ENCODE measurements at regions not wholly inside any gene's neighbourhood (a gene's known extent, or its start where the extent isn't known, plus 50 kb on each side); places are given as distances from the start of the nearest gene placed in this dataset.
"Not testable (repeated sequence)": the region's sequence is repeated elsewhere in the genome, so short reads cannot be mapped to it uniquely, and the experiment has no call there.

DNA sequence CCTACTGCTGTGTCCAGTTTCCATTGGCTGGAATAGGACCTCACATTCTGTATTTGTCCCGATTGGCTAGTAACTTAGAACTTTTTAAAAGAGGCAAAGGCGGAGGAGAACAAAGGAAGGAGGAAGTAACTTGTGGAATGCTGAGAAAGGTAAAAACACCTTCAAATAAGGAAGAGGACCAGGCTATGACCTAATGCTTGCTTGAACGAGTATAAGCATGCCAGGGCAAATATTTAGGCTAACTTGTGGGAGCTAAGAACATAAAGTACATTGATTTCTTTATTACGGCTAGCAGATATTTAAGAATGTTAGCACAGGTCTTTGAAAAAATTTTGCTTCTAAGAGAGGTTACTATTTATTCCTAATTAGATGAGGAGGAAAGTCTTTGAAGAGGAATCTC, 214.5 kb upstream of the CENPE start:
- not testable (repeated sequence) for DNase-seq

DNA sequence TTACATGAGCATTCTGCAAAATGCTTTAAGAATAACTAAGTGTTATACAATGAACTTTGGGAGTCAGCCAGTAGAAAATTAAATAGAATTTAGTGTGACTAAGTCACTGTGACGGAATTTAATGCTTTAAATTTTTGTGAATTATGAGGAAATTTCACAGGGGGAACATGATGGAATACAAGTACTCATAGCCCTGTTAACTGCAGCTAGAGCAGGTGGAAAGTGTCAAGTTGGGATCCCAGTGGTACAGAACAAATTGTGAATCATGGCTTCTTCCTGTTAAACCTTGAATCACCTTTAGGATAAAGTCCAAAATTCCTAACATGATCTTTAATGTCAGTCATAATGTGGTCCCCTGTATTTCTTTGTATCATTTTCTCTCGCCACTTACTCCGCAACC, 212.2 kb upstream of the CENPE start:
- DNase-seq = no peak

DNA sequence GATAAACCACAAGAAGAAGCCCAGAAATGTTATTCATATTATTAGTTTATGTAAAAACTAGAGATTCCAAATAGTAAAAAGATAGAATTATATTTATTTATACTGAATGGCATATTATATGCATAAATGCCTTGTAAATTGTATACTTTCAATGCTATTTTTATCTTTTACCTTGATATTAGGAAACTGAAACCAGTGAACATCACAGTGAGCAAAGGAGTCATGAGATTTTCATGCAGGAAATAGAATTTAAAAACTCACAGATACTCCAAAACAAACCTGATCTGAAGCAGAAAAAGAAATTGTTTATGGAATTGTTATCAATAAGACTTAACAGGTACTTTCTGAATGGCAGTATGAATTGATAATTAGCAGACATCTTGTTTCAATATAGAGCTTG, 207.3 kb upstream of the CENPE start:
- no peak for DNase-seq

DNA sequence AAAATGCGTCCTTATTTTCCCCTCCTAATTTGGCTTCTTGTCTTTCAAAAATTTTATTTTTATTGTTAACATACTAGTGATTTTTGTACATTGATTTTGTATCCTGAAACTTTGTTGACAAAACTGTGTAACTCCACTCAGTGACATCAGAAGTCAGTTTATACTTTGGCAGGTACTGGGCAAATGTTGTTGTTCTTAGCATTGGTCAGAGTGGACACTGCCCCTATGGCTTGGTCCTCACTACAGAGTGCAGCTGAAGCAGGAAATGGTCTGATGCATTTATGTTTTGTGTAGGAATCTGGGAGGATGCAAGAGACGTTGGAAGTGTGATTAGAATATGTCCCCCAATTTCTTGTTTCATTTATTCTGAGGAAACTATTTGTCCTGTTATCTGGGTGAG, 205.5 kb upstream of the CENPE start:
- DNase-seq = no peak

DNA sequence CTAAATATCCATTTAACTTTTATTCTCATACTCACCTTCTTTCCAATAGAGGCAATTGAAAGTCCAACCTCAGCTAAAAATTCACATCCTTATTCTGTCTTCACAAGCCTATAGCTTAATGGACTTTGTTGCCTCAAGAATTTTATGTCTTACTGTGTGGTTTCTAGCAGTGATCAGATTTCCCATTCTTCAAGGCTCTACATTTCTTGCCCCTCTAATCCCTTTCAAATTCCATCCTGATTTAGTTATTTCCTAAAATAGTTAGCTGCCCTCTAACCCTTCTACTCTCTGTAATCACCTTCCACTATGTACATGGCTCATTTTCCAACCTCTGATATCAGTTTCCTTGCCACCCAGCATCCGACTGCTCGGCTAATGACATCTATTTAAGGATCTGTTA, 204.1 kb upstream of the CENPE start:
- DNase-seq = no peak

DNA sequence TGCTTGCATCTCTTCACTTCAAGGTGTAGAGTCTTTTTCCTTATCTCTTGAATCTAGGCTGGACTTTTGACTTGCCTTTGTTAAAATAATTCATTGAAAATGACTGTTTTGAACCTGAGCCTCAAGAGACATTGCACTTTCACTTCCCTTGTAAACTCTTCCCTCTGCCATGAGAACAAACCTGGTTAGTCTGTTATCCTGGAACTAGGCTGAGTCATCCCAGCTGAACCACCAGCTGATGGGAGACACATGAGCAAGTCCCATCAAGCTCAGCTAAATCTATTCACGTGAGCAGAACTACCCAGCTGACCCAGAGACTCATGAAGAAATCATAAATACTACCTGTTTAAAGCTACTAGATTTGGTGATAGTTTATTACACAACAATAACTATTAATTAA, 202.3 kb upstream of the CENPE start:
- no peak for DNase-seq

DNA sequence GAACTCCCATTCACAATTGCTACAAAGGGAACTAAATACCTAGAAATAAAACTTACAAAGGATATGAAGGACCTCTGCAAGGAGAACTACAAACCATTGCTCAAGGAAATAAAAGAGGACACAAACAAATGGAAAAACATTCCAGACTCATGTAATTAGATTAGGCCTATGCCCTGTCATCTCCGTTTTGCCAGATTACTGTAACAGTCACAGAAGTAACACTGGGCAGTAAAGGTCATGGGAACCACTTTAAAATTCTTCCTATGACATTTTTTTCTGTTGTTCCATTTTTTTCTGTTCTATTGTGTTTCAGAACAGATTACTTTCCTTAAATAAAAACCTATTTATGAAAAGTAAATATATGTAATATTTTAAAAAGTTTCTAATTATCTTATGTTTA, 199.4 kb upstream of the CENPE start:
- DNase-seq = no peak

DNA sequence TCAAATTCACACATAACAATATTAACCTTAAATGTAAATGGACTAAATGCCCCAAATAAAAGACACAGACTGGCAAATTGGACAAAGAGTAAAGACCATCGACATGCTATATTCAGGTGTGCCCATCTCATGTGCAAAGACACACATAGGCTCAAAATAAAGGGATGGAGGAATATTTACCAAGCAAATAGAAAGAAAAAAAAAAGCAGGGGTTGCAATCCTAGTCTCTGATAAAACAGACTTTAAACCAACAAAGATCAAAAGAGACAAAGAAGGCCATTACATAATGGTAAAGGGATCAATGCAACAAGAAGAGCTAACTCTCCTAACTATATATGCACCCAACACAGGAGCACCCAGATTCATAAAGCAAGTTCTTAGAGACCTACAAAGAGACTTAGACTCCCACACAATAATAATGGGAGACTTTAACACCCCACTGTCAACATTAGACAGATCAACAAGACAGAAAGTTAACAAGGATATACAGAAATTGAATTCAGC, 189.4 kb upstream of the CENPE start:
- not testable (repeated sequence) for DNase-seq

DNA sequence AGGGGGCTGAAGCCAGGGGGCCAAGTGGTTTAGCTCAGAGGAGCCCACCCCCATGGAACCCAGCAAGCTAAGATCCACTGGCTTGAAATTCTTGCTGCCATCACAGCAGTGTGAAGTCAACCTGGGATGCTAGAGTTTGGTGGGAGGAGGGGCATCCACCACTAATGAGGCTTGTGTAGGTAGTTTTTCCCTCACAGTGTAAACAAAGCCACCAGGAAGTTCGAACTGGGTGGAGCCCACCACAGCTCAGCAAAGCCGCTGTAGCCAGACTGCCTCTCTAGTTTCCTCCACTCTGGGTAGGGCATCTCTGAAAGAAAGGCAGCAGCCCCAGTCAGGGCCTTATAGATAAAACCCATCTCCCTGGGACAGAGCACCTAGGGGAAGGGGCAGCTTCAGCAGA, 187.4 kb upstream of the CENPE start:
- not testable (repeated sequence) for DNase-seq

DNA sequence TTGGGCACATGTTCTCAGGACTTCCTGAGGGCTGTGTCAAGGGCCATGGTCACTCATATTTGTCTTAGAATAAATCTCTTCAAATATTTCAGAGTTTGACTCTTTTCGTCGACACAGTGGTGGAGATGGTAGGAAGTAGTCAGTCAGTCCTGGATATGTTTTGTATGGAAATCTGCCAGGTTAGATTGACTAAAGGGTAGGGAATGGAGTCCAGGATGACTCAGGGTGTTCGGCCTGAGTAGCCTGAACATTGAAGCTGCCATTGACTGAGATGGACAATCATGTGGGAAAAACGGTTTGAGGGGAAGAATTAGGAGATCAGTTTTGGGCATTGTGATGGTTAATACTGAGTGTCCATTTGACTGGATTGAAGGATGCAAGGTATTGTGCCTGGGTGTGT, 177.1 kb upstream of the CENPE start:
- DNase-seq = no peak

DNA sequence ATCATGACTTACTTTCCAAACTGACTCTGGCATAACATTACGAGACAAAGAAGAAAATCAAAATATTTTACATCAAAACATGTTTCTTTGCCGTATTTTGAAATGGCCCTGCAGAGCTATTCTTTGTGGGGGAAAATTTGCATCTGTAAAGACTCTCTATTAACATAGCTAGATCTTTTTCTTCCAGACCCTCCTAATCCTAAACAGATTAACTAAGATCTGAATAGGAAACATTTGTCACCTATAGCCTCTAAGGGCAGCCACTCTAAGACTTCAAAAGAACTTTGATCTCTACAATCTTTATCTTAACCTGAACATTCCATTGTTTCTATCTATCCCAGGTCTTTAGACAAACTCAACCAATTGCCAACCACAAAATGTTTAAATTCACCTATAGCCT, 176.6 kb upstream of the CENPE start:
- DNase-seq = no peak

DNA sequence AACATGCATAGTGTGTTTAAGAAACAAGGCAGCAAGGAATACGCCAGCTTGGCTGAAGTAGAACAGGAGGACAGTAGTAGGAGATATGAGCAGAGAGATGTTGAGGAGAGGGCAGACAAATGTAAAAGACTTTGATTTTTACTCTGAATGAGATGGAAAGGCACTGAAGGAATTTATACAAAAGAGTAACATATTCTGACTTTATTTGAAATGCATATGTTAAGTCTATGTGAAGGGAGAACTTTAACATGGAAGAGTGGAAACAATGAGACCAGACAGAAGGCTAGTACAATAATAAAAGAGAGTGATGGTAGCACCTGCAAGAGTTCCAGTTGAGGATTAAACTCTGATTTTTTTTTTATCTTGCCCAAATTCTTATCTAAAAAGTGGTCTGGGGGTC, 176.2 kb upstream of the CENPE start:
- no peak for DNase-seq

DNA sequence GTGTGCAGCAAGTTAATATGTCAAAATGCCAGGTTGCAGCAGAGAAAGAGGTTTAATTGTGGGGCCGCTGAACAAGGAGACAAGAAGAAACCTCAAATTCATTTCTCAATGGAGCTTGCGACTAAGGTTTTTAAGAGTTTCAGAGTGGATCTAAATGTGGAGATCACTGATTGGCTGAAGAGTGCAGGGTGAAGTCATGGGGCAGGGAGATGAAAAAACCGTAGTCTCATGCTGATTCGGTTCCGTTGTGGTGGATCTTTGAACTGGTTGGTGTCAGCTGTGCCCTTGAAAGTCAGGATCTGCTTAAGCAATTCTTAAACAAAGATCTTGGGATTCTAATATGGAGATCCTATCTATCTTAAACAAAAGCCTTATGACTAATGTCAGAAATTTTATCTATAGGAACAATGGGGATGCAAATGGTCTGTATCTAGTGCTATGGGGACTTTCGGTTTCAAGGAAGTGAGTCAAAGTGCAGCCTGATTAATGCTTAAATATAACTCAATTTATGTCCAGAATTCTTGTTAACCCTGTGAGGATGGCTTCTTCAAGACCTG, 173.9 kb upstream of the CENPE start:
- DNase-seq = no peak

DNA sequence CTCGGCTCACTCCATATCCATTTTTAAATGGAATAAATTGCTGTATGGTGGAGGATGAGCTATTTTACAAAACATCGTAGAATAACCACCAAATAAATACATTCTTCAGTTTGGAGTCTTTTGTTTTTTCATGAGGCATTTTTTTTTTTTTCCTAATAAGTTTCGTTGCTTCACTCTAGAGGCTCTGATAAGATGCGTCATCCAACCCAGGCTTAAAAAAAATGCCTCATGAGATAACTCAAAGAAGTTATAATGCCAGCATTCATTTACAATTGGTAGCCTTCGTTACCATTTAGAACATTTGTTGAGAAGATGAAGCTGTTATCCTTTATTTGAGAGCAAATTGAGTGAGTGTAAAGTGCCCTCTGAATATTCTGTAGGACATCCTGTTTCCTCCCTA, 172.2 kb upstream of the CENPE start:
- no peak for DNase-seq

DNA sequence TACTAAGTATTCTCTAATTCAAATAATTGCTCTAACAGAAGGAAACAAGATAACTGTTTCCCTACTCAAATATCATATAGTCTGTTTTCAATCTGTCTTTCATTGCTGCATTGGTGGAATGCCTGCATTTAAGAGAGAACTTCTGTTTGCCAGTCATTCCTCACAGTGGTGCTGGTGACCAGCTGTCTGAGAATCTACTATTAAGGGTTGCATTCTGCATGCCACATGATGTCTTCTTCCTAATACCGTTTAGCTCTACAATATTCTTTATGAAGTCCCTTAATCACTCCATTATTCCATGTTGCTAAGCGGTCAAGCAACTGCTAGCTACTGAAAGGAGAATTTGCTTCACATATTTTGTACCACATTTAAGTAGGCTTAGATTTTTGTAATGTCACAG, 167.1 kb upstream of the CENPE start:
- DNase-seq = no peak

DNA sequence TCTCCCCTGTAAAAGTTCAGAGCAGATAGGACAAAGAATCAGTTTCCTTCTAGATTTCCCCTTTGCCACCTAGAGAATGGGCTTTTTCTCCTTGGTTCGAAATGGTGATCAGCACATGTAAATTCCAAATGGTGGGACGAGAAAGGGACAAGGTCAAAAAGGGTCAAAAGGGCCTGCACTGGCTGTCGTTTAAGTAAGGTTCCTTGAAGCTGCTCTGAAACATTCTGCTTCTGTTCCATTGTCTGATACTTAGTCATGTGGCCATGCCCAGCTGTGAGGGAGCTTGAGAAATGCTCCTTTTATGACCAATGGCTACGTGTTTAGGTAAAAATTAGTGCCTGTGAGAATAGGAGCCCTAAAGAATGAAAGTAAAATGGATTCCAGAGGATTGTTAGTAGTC, 165.9 kb upstream of the CENPE start:
- DNase-seq = no peak

DNA sequence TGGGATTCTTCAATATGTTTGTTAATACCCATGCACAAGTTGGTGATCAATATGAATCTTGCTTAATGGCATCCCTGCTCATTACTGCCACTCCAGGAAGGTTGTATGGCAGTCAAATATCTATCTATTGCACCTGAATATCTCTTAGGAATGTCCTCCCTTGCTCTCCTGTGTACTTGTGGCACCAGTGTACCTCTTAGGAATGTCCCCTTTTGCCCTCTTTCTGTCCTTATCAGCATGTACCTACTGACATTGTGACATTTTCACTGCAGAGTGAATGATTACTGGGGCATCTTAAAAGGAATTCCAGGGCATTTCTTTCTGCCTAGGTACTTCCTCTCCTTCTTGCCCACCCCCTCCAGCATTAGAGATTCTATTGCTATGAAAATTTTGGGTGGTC, 163.8 kb upstream of the CENPE start:
- no peak for DNase-seq

DNA sequence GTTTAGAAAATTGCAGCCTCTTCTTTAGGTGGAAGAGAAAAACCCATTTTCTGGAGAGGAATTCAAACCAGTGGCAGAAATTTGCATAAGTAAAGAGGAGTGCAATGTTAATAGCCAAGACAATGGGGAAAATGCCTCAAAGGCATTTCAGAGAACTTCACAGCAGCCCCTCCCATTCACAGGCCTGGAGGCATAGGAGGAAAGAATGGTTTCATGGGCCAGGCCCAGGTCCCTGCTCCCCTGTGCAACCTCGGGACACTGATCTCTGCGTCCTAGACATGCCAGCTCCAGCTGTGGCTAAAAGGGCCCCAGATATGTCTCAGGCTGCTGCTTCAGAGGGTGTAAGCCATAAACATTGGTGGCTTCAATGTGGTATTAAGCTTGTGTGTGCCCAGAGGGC, 161.8 kb upstream of the CENPE start:
- DNase-seq = no peak

DNA sequence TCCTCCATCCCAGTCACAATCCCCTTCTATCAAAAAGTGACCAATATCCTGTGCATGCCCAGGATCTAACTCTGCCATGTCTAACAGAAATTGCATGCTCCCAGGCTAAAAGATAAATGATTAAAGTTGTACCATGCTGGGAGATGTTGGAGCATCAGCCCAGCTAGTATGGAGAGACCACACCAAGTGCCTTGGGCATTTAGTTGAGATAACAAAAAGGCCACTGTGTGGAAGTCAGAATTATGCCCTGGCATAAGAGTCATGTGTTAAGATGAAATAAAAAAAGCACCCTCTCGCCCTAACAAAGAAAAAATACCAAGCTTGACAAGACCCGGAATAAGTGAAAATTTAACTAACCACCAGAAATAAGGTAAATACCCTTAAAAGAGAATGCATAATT, 155.9 kb upstream of the CENPE start:
- DNase-seq = no peak

DNA sequence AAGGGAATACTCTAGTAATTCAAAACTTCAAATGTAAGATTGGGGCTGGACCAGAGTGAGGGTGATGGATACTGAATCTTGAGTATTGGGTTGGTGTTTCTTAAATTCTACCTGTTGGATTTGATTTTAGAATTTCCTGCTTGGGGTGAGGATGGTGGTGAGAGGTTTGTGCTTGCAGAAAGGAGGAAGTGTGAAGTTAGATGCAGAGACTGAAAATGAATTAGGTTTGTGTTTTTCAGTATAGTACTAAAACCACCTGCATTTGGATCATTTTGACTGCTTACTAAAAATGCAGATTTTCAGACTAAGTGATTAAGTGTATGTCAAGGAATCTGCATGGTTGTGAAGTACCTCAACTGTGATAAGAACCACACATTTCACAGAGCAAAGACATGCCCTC, 131.5 kb upstream of the CENPE start:
- DNase-seq = no peak

DNA sequence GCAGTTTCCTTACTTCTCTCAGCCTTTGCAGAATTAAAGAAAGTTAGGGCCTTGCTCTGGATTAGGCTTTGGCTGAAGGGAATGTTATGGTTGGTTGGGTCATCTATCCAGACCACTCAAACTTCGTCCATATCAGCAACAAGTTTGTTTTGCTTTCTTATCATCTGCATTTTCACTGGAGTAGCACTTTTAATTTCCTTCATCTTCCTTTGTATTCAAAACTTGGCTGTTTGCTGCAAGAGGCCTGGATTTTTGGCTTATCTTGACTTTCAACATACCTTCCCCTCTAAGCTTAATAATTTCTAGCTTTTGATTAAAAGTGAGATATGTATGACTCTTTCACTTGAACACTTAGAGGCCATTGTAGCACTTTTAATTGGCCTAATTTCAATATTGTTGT, 126.7 kb upstream of the CENPE start:
- DNase-seq = no peak

DNA sequence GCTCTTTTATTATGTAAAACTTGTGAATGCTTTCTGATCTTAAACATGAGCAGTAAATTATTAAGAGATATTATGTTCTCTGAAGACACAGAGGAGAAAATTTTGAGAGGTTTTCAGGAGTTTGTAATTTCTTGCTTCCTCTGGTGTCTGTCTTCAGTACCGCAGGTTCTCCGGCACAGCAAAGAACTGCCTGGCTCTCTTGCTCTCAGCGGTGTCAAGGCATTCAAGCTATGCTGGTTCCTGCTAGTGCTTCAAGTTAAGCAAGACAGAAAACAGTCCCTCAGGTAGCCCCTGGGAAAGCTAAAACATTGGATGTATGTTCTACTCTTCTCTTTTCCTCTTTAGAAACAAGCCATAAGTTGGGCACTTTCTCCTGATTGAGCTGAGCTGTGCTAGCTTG, 120.2 kb upstream of the CENPE start:
- no peak for DNase-seq

DNA sequence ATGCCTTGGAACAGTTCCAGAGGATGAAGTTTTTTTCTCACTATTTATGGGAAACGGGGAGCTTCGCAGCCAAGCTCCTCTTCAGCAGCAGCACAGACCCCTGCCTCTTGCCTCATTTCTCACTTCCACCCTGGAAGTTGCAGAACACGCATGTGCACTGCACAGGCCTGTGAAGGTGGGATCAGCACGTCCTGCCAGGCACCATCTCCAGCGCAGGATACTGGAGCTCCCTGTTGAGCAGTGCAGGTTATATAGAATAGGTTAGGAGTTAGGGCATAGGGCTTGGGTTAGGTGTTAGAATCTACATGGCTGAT, 110.1 kb upstream of the CENPE start:
- no peak for DNase-seq

DNA sequence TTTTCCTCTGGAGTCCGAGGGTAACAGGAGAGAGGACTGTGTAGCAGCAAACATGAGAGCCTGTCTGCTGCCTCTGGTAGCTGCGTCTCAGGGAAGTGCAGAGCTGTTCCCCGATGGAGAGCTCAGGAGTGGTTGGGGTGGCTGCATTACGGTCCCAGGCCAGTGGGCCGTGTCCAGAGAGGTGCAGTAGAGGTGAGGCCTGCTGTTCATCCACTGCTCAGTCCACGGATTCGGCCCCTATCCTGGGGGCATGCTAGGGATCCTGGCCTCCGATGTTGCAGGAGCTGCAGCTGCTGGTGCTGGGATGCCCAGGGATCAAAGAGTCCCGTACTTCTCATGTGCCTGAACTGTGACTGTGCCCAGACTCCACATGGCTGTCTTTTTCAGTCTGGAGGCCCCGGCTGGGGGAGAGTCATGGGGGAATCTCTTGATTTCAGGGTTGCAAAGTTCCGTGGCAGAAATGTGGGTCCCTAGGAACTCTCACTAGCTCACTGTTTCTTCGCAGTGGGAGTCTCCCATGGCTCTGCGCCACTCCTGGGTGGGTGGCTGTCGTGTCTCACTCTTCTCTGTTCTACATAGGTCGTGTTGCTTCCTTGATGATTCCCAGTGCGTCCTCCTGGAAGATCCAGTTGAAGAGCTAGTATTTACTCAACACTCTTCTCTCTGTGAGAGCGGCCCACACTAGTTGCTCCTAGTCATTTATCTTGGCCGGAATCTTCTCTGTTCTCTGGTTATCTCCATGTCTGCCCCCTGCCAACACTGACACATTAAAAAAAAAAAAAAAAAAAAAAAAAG, 109.5 kb upstream of the CENPE start:
- DNase-seq = no peak

DNA sequence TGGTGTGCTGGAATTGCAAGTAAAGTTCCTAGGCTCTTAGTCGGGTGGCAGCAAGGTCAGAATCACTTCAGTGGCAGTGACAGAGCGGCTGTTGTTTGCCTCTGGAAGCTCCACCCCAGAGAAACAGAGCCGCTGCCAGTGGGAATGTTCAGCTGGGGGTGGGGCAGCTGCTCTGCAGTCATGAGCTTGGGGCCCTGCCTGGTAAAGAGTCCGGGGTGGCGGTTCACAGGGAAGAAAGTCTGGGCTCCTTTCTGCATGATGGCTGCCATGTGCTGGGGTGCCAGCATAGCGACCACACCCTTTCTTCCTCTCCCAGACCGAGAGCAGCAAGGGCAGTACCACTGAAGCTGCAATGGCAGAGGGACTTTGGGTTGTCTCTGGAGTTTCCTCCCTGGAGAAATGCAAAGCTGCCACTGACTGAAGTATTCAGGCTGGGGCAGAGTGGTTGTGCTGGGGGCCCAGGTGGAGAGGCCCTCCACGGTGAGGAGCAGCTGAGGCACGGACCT, 108.8 kb upstream of the CENPE start:
- no peak for DNase-seq

All from activated naive CD4-positive, alpha-beta T cell treated with Interleukin-2 at 50 U/mL for 16 hours (primary cell).